ENCODE measurements at regions not wholly inside any gene's neighbourhood (a gene's known extent, or its start where the extent isn't known, plus 50 kb on each side); places are given as distances from the start of the nearest gene placed in this dataset.

- 78 to 88% (median 85%) methylated on average over 4 of the region's 4 CpGs for WGBS, 5 donors
- H3K36me3 ChIP-seq = no peaks in the 10 kb centered on the region
- intact Hi-C loops (cut with DNase I; ENCODE audit: low total_unique reads) = no loop called here
- no peak for DNase-seq
- no peaks in the 10 kb centered on the region for H3K4me1 ChIP-seq
- no peak overlapping the region for H3K4me3 ChIP-seq
- H3K9me3 ChIP-seq = peaks cover 0 to 13% (median 0%) of the 10 kb centered on the region in 8 donors
- H3K27ac ChIP-seq = no peak overlapping the region
- no peaks in the 10 kb centered on the region for H3K27me3 ChIP-seq (replicated peaks in 1 of 7)
- TF ChIP-seq CTCF (IDR thresholded peaks at IDR 0.05 in 8 of 11, conservative IDR thresholded peaks at IDR 0.05 in 3 of 11) (no peak), POLR2A (IDR thresholded peaks at IDR 0.05) (no peak), POLR2AphosphoS5 (IDR thresholded peaks at IDR 0.05) (no peak)
Measured at GRCh38 chr5:159527546-159528254, 197.4 kb upstream of the IL12B start.

- intact Hi-C loops (cut with DNase I; ENCODE audit: low total_unique reads) = no loop called here
- DNase-seq = no peak
- Histone ChIP-seq H3K4me3 (no peak overlapping the region), H3K9me3 (peaks cover 0 to 13% (median 0%) of the 10 kb centered on the region in 8 donors), H3K27ac (no peak overlapping the region), H3K36me3 (no peaks in the 10 kb centered on the region), H3K4me1 (no peaks in the 10 kb centered on the region), H3K27me3 (replicated peaks in 1 of 7) (no peaks in the 10 kb centered on the region)
- no peak for TF ChIP-seq POLR2AphosphoS5 (IDR thresholded peaks at IDR 0.05)
- TF ChIP-seq CTCF (IDR thresholded peaks at IDR 0.05 in 8 of 11, conservative IDR thresholded peaks at IDR 0.05 in 3 of 11) = peak in 1 of 11 experiments; percentile 6
- no peak for TF ChIP-seq POLR2A (IDR thresholded peaks at IDR 0.05)
Measured at GRCh38 chr5:159531554-159532105, 201.3 kb upstream of the IL12B start.

GRCh38 chr5:159533197-159533596 is 202.9 kb upstream of the IL12B start:
- no peak for TF ChIP-seq POLR2AphosphoS5 (IDR thresholded peaks at IDR 0.05)
- TF ChIP-seq POLR2A (IDR thresholded peaks at IDR 0.05) = no peak
- TF ChIP-seq CTCF (IDR thresholded peaks at IDR 0.05 in 8 of 11, conservative IDR thresholded peaks at IDR 0.05 in 3 of 11) = no peak
- DNase-seq = no peak
- intact Hi-C loops (cut with DNase I; ENCODE audit: low total_unique reads) = no loop called here
- 76 to 93% (median 85%) methylated on average over 6 of the region's 6 CpGs for WGBS, 5 donors
- no peaks in the 10 kb centered on the region for H3K27me3 ChIP-seq (replicated peaks in 1 of 7)
- H3K9me3 ChIP-seq = peaks cover 0 to 12% (median 0%) of the 10 kb centered on the region in 8 donors
- no peak overlapping the region for H3K27ac ChIP-seq
- H3K36me3 ChIP-seq = no peaks in the 10 kb centered on the region
- H3K4me3 ChIP-seq = no peak overlapping the region
- no peaks in the 10 kb centered on the region for H3K4me1 ChIP-seq

- 82 to 88% (median 87%) methylated on average over 3 of the region's 3 CpGs for WGBS, 5 donors
- TF ChIP-seq POLR2A (IDR thresholded peaks at IDR 0.05) (no peak), POLR2AphosphoS5 (IDR thresholded peaks at IDR 0.05) (no peak), CTCF (IDR thresholded peaks at IDR 0.05 in 8 of 11, conservative IDR thresholded peaks at IDR 0.05 in 3 of 11) (no peak)
- Histone ChIP-seq H3K4me3 (no peak overlapping the region), H3K27ac (no peak overlapping the region), H3K4me1 (no peaks in the 10 kb centered on the region), H3K9me3 (no peaks in the 10 kb centered on the region), H3K27me3 (replicated peaks in 1 of 7) (no peaks in the 10 kb centered on the region), H3K36me3 (no peaks in the 10 kb centered on the region)
- intact Hi-C loops (cut with DNase I; ENCODE audit: low total_unique reads) = no loop called here
- no peak for DNase-seq
Measured at GRCh38 chr5:159536166-159536565, 205.9 kb upstream of the IL12B start.
